Testis (tissue), 2 donors: ENCODE measurements at regions not wholly inside any gene's neighbourhood (a gene's known extent, or its start where the extent isn't known, plus 50 kb on each side); places are given as distances from the start of the nearest gene placed in this dataset.

ENCODE experiments used
- POLR2A ChIP-seq: fragments of 450-650 bp; IDR thresholded peaks from one replicate; pipeline ENCODE4 v1.6.1; 2017; ENCODE audit warnings: antibody characterized with exemption, mild to moderate bottlenecking, moderate library complexity
- TF ChIP-seq, protein P1 (sequence below), 3 experiments: fragments of 450-650 bp in 2 of 3; fragments of 200-600 bp in 1 of 3; sonication (generic) in 1 of 3; IDR thresholded peaks; one replicate each; pipeline ENCODE4 v1.5.1; 2016 to 2019; ENCODE audit warnings: antibody characterized with exemption in 3 of 3, mild to moderate bottlenecking in 2 of 3, moderate library complexity in 1 of 3

DNA sequence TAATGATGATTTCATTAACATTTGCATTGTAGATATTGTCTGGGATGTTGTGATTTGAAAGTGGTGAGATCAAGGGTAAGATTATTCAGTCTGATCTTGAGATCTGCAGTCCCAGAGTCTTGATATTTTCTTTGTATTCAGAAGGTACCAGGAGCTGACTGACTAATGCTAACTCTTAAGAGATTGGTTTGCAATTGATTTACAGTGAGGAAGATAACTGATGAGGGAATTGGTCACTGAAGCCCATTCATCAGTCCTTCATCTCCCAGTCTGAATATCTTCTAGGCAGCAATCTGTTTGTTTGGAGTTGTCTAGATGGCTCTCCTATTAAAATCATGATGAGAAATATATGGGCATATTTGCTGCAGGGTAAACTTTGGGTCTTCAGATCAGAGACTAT is 473.7 kb downstream of the ARL4A start:
- no peak for TF ChIP-seq POLR2A
- TF ChIP-seq, protein P1, sequence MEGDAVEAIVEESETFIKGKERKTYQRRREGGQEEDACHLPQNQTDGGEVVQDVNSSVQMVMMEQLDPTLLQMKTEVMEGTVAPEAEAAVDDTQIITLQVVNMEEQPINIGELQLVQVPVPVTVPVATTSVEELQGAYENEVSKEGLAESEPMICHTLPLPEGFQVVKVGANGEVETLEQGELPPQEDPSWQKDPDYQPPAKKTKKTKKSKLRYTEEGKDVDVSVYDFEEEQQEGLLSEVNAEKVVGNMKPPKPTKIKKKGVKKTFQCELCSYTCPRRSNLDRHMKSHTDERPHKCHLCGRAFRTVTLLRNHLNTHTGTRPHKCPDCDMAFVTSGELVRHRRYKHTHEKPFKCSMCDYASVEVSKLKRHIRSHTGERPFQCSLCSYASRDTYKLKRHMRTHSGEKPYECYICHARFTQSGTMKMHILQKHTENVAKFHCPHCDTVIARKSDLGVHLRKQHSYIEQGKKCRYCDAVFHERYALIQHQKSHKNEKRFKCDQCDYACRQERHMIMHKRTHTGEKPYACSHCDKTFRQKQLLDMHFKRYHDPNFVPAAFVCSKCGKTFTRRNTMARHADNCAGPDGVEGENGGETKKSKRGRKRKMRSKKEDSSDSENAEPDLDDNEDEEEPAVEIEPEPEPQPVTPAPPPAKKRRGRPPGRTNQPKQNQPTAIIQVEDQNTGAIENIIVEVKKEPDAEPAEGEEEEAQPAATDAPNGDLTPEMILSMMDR (IDR thresholded peaks at IDR 0.05): no peak
